Spinal cord (tissue), 9 donors: ENCODE measurements at regions not wholly inside any gene's neighbourhood (a gene's known extent, or its start where the extent isn't known, plus 50 kb on each side); places are given as distances from the start of the nearest gene placed in this dataset.

Source experiments
- DNase-seq, 6 donors: peaks; one replicate each; pipeline versions ENCODE4 v3.0.0 to v3.0.0-alpha.2; 2013 to 2015; ENCODE audit warnings: low spot score in 6 of 6, low read depth in 4 of 6
- H3K27ac ChIP-seq: one replicate; pipeline ENCODE4 v1.5.1; 2013; ENCODE audit warnings: low read depth, low read length, control low read depth
- H3K27me3 ChIP-seq: one replicate; pipeline ENCODE4 v1.6.1; 2013; ENCODE audit warnings: low read length; ENCODE audit not compliant: control insufficient read depth, insufficient read depth
- H3K36me3 ChIP-seq: one replicate; pipeline ENCODE4 v1.6.1; 2013; ENCODE audit warnings: low read length; ENCODE audit not compliant: control insufficient read depth, insufficient read depth
- H3K4me1 ChIP-seq: one replicate; pipeline ENCODE4 v1.6.1; 2013; ENCODE audit warnings: low read length; ENCODE audit not compliant: control insufficient read depth, insufficient read depth
- H3K4me3 ChIP-seq: one replicate; pipeline ENCODE4 v1.5.1; 2013; ENCODE audit warnings: low read depth, low read length, control low read depth
- H3K9me3 ChIP-seq: one replicate; pipeline ENCODE4 v1.6.1; 2013; ENCODE audit warnings: low read length; ENCODE audit not compliant: control insufficient read depth, insufficient read depth
- WGBS: methylation state at CpG from one replicate; pipeline ENCODE4 v1.1.5; 2013; ENCODE audit warnings: missing lambda C conversion rate; ENCODE audit not compliant: insufficient coverage; 5-methylcytosine and 5-hydroxymethylcytosine counted together
- donor health status: healthy.

DNA sequence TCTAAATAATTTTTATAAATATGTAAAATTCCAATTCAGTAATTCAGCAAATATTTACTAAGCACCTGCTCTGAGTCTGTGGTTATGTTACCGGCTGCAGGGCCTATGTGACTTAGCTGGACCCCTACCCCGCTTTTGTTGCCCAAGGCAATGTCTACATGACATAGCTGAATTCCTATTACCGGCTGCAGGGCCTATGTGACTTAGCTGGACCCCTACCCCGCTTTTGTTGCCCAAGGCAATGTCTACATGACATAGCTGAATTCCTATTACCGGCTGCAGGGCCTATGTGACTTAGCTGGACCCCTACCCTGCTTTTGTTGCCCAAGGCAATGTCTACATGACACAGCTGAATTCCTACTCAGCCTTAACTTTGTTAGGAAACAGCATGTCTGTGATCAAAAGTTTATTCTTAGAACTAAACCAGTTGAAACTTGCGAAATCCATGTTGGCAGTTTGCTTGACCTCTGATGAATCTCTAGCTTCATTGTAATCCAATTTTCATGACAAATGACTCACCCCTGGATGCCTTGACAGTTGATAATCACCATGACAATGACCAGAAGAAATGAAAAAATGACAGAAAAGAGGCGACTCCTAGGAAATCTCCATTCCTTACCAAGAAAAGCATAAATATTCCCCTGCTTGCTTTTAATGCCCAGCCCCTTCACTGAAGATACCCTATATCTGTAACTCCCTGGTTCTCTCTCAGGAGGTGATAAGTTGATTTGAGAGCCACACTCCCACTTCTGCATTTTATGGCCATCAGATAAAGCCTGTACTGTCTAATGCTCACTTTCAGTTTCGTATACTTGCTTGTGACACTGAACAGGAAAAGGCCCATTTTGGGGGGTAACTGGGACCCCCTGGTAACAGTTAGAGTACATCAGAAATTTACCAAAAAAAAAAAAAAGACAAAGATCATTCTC is 148.4 kb upstream of the SYT10 start:
- H3K36me3 ChIP-seq = no peaks in the 10 kb centered on the region
- no peak for DNase-seq
- H3K4me1 ChIP-seq = no peaks in the 10 kb centered on the region
- 39% methylated on average over 6 of the region's 8 CpGs for WGBS
- H3K27ac ChIP-seq = no peak overlapping the region
- H3K9me3 ChIP-seq = no peaks in the 10 kb centered on the region
- H3K4me3 ChIP-seq = no peak overlapping the region
- no peaks in the 10 kb centered on the region for H3K27me3 ChIP-seq

DNA sequence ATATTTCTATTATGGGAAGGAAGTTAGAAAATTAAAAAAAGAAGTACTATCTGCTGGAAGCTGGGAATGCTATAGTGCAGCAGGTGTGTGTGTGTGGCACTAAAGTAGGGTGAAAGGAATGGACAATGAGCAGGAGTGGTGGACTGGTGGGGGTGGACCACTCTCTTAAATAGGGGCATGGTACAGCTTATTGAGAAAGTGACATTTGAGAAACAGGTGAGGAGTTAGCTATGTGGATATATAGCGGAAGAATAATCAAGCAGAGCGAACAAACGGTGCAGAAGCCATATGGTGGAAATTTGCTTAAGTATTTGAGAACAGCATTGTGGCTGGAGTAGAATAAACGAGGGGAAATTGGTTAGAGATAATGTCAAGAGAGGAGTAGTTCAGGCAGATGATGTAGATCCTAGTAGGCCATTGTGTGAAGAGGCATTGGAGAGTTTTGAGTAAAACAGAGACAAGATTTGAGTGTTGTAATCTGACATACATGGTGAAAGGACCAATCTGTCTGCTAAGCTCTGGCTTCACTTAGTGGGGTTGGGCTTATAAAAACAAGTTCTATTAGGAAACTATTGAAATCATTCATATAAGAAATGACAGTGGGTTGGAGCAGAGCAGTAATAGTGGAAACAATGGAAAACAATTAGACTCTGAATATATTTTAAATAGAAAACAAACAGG is 149.2 kb upstream of the SYT10 start:
- Histone ChIP-seq H3K27me3 (no peaks in the 10 kb centered on the region), H3K4me3 (no peak overlapping the region), H3K4me1 (no peaks in the 10 kb centered on the region), H3K36me3 (no peaks in the 10 kb centered on the region), H3K9me3 (no peaks in the 10 kb centered on the region), H3K27ac (no peak overlapping the region)
- no peak for DNase-seq
- WGBS = 84% methylated on average over 4 of the region's 4 CpGs

- H3K27me3 ChIP-seq = no peaks in the 10 kb centered on the region
- WGBS = 43% methylated on average over 1 of the region's 3 CpGs
- H3K27ac ChIP-seq = no peak overlapping the region
- no peak overlapping the region for H3K4me3 ChIP-seq
- no peaks in the 10 kb centered on the region for H3K9me3 ChIP-seq
- no peak for DNase-seq
- H3K36me3 ChIP-seq = no peaks in the 10 kb centered on the region
- no peaks in the 10 kb centered on the region for H3K4me1 ChIP-seq
Measured at GRCh38 chr12:33589576-33590114, 150.0 kb upstream of the SYT10 start.

- Histone ChIP-seq H3K4me3 (no peak overlapping the region), H3K27ac (no peak overlapping the region), H3K4me1 (no peaks in the 10 kb centered on the region), H3K36me3 (no peaks in the 10 kb centered on the region), H3K27me3 (no peaks in the 10 kb centered on the region), H3K9me3 (no peaks in the 10 kb centered on the region)
- 91% methylated on average over 1 of the region's 1 CpG for whole genome bisulfite sequencing
- no peak for DNase-seq
Measured at GRCh38 chr12:33593753-33594152, 154.1 kb upstream of the SYT10 start.

GRCh38 chr12:33596061-33596460 is 156.4 kb upstream of the SYT10 start:
- no peak for DNase-seq
- Histone ChIP-seq H3K9me3 (no peaks in the 10 kb centered on the region), H3K27me3 (no peaks in the 10 kb centered on the region), H3K36me3 (no peaks in the 10 kb centered on the region), H3K27ac (no peak overlapping the region), H3K4me1 (no peaks in the 10 kb centered on the region), H3K4me3 (no peak overlapping the region)
- WGBS = 30% methylated on average over 1 of the region's 1 CpG

- Histone ChIP-seq H3K4me3 (no peak overlapping the region), H3K27ac (no peak overlapping the region), H3K4me1 (no peaks in the 10 kb centered on the region), H3K36me3 (no peaks in the 10 kb centered on the region), H3K27me3 (no peaks in the 10 kb centered on the region), H3K9me3 (no peaks in the 10 kb centered on the region)
- no peak for DNase-seq
- WGBS = no CpG with 5 or more reads among the region's 5 CpGs
Measured at GRCh38 chr12:33596814-33597213, 157.2 kb upstream of the SYT10 start.

DNA sequence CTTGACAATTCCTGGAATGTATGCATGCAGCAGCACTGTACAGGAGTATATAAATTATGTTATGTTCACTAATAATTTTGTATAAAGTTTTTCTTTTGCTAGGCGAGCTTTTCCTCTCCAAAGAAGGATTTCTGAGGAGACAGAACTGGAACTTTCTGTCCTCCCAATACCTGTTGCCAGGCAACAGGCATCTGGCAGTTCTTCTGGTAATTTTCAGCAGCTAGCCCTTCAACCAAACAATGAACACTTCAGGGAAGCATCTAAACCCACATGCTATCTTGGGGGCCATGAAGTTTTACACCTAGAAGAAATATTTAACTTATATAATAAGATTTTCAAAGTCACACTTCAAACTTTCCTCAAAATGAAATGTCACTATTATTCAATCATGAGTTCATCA is 162.9 kb upstream of the SYT10 start:
- H3K27me3 ChIP-seq = no peaks in the 10 kb centered on the region
- no CpG with 5 or more reads among the region's 1 CpG for WGBS
- peak; percentile 10 to 63 (median 22) for DNase-seq
- no peaks in the 10 kb centered on the region for H3K36me3 ChIP-seq
- no peaks in the 10 kb centered on the region for H3K4me1 ChIP-seq
- no peaks in the 10 kb centered on the region for H3K9me3 ChIP-seq
- no peak overlapping the region for H3K27ac ChIP-seq
- no peak overlapping the region for H3K4me3 ChIP-seq

DNA sequence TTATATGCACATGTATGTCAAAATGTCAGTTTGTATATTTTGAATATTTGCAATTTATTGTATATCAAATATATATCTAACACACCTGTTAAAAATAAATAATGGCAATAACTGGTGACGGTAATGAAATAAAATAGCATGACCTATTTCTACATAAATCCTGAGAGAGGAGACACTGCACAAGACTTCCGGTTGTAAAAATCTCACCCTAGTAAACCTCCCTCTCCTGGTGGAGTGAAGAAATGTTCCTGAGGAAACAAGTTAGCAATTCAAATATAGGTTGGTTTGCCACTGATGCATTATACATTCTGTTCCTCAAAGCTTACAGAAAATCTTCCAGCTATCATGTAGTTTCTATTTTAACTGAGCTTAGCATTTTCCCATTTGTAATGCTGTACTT is 166.1 kb upstream of the SYT10 start:
- WGBS = no CpG with 5 or more reads among the region's 2 CpGs
- Histone ChIP-seq H3K4me3 (no peak overlapping the region), H3K9me3 (no peaks in the 10 kb centered on the region), H3K4me1 (no peaks in the 10 kb centered on the region), H3K36me3 (no peaks in the 10 kb centered on the region), H3K27me3 (no peaks in the 10 kb centered on the region), H3K27ac (no peak overlapping the region)
- DNase-seq = peak in 2 of 6 donors; percentile 4 to 9

GRCh38 chr12:33609910-33610309 is 170.3 kb upstream of the SYT10 start:
- no peak overlapping the region for H3K4me3 ChIP-seq
- WGBS = 100% methylated on average over 1 of the region's 4 CpGs
- H3K27ac ChIP-seq = no peak overlapping the region
- H3K9me3 ChIP-seq = no peaks in the 10 kb centered on the region
- no peak for DNase-seq
- no peaks in the 10 kb centered on the region for H3K4me1 ChIP-seq
- H3K27me3 ChIP-seq = no peaks in the 10 kb centered on the region
- no peaks in the 10 kb centered on the region for H3K36me3 ChIP-seq
